GM13977 (cell line): ENCODE measurements at regions not wholly inside any gene's neighbourhood (a gene's known extent, or its start where the extent isn't known, plus 50 kb on each side); places are given as distances from the start of the nearest gene placed in this dataset.
A peak's percentile ranks its signal among the peaks of the same experiment; 100 is the strongest.

Source experiments
- DNase-seq: peaks from one replicate; pipeline ENCODE4 v3.0.0; 2012; ENCODE audit warnings: low spot score
- in situ Hi-C: fragments of 300-500 bp; cut with MboI; formaldehyde crosslinking; loops from one replicate; pipeline ENCODE4 v1.12.0; 2022; ENCODE audit warnings: low sequenced_read_pairs, low pct_unique_long_range_greater_than_20kb, mixed read lengths, inconsistent platforms; ENCODE audit not compliant: unreplicated experiment
- TF ChIP-seq, protein P1 (sequence below): IDR thresholded peaks from 2 replicates; pipeline ENCODE4 v1.5.1; 2012; ENCODE audit warnings: mild to moderate bottlenecking, control low read depth; ENCODE audit not compliant: insufficient read depth; ENCODE audit errors: extremely low read depth, missing control alignments

GRCh38 chr15:39364721-39365120, 216.2 kb upstream of the THBS1 start:
- TF ChIP-seq, protein P1, sequence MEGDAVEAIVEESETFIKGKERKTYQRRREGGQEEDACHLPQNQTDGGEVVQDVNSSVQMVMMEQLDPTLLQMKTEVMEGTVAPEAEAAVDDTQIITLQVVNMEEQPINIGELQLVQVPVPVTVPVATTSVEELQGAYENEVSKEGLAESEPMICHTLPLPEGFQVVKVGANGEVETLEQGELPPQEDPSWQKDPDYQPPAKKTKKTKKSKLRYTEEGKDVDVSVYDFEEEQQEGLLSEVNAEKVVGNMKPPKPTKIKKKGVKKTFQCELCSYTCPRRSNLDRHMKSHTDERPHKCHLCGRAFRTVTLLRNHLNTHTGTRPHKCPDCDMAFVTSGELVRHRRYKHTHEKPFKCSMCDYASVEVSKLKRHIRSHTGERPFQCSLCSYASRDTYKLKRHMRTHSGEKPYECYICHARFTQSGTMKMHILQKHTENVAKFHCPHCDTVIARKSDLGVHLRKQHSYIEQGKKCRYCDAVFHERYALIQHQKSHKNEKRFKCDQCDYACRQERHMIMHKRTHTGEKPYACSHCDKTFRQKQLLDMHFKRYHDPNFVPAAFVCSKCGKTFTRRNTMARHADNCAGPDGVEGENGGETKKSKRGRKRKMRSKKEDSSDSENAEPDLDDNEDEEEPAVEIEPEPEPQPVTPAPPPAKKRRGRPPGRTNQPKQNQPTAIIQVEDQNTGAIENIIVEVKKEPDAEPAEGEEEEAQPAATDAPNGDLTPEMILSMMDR: no peak
- no peak for DNase-seq
- in situ Hi-C loops: loop anchor here (25.0 kb wide), 1 partner anchor 223 kb away; the partner anchor contains the start of gene THBS1

DNA sequence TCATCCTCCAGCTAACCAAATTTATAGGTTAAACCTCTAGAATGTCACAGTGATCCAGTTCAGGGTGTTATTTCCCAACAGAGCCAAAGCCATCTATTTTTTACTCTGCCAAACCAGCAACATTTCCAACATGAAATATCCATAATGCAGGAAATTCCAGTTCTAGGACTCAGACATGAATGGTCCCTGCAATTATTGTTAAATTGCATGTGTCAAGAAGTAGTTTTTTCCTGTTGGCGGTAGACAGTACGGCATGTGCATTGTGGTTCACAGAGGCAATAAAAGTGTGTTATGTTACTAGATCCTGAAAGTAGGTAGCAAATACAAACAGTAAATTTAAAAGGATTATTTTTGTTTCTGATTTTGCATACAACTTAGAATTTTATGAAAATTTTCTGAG, 215.7 kb upstream of the THBS1 start:
- no peak for DNase-seq
- TF ChIP-seq, protein P1: no peak
- in situ Hi-C loops: loop anchor here (25.0 kb wide), 1 partner anchor 222 kb away; the partner anchor contains the start of gene THBS1

DNA sequence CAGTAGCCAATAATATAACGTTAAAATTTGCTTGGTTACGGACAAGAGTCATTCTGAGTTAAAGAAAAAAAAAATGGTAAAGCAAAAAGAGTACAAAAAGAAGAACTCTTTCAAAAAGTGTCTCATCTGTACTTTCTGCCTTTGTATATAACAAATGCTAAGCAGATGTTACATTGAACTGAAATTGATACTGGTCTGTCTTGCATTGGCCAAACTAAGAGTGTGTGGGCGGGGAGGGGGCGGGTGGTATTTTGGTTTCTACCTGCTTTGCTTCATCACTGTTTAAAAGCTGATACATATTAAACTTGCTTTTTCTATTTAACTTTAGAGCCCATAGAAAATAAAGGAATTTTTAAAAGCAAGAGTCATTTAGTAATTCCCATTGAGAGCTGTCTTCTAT, 215.0 kb upstream of the THBS1 start:
- peak; percentile 24 for DNase-seq
- in situ Hi-C loops: loop anchor here (25.0 kb wide), 1 partner anchor 221 kb away; the partner anchor contains the start of gene THBS1
- TF ChIP-seq, protein P1: no peak

- TF ChIP-seq, protein P1: no peak
- in situ Hi-C loops: loop anchor here (25.0 kb wide), 1 partner anchor 220 kb away; the partner anchor contains the start of gene THBS1
- no peak for DNase-seq
Measured at GRCh38 chr15:39367596-39367995, 213.3 kb upstream of the THBS1 start.

DNA sequence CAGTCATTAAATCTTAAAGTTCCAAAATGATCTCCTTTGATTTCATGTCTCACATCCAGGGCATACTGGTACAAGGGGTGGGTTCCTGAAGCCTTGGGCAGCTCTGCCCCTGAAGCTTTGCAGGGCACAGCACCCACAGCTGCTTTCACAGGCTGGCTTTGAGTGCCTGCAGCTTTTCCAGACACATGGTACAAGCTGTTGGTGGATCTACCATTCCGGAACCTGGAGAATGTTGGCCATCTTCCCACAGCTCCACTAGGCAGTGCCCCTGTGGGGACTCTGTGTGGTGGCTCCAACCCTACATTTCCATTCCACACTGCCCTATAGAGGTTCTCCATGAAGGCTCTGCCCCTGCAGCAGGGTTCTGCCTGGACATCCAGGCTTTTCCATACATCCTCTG, 211.1 kb upstream of the THBS1 start:
- TF ChIP-seq, protein P1: no peak
- in situ Hi-C loops: loop anchor here (25.0 kb wide), 1 partner anchor 218 kb away; the partner anchor contains the start of gene THBS1
- no peak for DNase-seq

DNA sequence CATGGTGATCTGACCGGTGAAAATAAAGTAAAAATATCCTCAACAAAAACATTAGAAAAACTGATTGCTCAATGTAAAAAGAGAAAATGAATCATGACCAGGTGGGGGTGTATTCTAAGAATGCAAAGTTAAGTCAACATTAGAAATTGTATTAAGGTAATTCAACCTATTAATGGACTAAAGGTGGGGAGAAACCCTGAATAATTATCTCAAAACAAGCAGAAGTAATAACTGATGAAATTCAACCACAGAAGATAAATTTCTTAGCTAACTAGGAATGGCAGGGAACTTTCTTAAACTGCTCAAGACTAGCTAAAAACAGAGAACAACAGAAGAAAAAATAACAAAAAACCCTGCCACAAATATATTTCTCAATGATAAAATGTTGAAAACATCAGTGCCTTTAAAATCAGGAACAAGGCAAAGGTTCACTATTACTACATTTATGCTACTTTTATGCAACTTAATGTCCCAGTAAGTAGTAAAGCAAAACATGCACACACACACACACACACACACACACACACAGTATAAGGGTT, 204.4 kb upstream of the THBS1 start:
- TF ChIP-seq, protein P1: no peak
- in situ Hi-C loops: no loop called here
- DNase-seq: no peak
